ENCODE measurements at regions not wholly inside any gene's neighbourhood (a gene's known extent, or its start where the extent isn't known, plus 50 kb on each side); places are given as distances from the start of the nearest gene placed in this dataset.

GRCh38 chr22:49448526-49448925, 379.1 kb downstream of the BRD1 start:
- TF ChIP-seq EZH2phosphoT487 (IDR thresholded peaks at IDR 0.05; ENCODE audit: low read length) (no peak), CTCF (IDR thresholded peaks at IDR 0.05; ENCODE audit: low read length) (no peak), EZH2 (optimal IDR thresholded peaks at IDR 0.05; ENCODE audit: low read depth, low read length) (no peak)

All from MM.1S (cell line).